Stimulated activated CD8-positive, alpha-beta memory T cell treated with anti-CD3 and anti-CD28 coated beads, Interleukin-7, amount 100 ng/mL, for 48 hours (primary cell): ENCODE measurements at regions not wholly inside any gene's neighbourhood (a gene's known extent, or its start where the extent isn't known, plus 50 kb on each side); places are given as distances from the start of the nearest gene placed in this dataset.
A peak's percentile ranks its signal among the peaks of the same experiment; 100 is the strongest.
"Not testable (repeated sequence)": the region's sequence is repeated elsewhere in the genome, so short reads cannot be mapped to it uniquely, and the experiment has no call there.

Source experiments
- DNase-seq, 2 donors: peaks; one replicate each; pipeline ENCODE4 v3.0.0-alpha.2; 2020; ENCODE audit warnings: low read depth in 1 of 2; ENCODE audit errors: extremely low read depth in 1 of 2

DNA sequence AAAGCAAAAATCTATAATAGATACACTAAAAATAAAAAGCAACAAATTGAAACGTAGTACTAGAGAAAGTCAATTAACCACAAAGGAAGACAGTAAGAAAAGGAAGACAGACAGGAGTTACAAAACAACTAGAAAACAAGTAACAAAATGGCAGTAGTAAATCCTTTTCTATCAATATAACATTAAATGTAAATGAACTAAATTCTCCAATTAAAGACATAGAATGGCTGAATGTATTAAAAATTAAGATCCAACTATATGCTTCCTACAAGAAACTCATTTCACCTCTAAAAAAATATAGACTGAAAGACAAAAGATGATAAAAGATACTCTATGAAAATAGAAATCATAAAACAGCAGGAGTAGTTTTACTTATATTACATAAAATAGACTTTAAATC lies 79.1 kb downstream of the CTH start:
- DNase-seq: no peak

DNA sequence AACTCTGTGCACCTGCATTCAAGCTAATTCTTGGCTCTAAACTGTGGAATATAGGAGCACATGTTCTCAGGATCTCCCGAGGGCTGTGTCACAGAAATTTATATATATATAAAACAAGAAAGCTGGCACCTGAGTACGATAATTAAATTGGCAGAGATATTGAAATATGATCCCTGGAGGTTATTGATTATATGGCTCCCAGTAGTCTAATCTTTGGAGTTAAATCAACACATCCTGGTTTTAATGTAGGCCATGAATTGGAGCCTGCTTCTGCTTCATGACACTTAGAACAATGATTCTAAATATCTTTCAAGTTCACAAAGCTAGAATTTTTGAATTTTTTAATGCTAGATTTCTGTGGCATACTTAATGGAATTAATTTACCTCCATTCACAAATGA lies 84.3 kb downstream of the CTH start:
- no peak for DNase-seq

DNA sequence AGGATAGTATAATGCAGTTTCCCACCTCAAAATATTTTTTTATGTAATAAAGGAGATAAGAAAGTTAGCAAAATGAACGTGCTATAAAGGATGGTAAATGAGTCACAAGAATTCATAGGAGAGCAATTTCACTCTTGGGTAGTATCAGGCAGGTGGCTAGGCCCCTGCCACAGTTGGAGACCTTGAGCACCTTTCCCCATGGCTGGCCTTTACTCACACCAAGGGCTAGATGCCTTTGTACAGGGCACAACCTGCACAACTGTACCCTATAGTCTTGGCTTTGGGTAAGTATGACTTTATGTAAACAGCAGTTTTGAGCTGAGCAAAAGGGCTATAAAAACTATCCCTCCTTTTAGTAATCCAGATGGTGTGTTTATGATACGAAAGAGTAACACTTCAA lies 85.1 kb downstream of the CTH start:
- no peak for DNase-seq

DNA sequence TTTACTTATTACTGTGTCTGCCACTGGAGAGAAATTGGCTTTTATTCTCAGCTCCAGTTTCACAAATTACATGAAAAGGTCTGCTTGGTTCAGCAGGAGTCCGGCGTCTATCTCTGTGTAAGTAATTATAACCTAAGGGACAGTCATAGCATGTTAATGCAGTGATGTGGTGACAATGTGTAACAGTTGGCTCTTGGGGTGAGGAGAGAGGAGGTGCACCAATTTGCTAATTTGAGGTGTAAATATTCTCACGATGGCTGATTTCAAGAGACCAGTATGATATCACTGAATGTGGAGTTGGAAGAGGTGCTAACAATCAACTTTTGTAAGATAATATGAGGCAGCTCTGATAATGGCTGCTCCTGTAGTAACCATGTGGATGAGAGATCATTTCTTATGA lies 86.1 kb downstream of the CTH start:
- no peak for DNase-seq

DNA sequence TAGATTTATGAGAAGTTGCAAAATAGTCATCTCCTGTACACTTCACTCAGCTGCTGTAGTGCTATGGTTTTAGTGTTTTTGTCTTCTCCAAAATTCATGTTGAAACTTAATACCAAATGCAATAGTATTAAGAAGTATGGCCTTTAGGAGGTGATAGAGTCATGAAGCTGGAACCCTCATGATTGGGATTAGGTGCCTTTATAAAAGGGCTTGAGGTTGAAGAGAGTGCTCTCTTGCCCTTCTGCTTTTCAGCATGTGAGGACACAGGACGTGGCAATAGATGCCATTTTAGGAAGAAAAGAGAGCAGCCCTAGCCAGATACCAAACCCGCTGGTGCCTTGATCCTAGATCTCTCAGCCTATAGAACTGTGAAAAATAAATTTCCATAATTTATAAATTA lies 87.6 kb downstream of the CTH start:
- DNase-seq: no peak

DNA sequence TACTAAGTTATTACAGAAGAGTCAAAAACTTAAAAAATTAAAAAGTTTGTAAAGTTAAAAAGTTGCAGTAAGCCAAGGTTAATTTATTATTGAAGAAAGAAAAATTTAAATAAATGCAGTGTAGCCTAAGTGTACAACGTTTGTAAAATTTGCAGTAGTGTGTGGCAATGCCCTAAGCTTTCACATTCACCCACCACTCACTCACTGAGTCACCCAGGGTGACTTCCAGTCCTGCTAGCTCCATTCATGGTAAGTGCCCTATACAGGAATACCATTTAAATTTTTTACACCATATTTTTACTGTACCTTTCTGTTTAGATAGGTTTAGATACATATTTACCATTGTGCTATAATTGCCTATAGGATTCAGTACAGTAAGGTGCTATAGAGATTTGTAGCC lies 88.6 kb downstream of the CTH start:
- no peak for DNase-seq

DNA sequence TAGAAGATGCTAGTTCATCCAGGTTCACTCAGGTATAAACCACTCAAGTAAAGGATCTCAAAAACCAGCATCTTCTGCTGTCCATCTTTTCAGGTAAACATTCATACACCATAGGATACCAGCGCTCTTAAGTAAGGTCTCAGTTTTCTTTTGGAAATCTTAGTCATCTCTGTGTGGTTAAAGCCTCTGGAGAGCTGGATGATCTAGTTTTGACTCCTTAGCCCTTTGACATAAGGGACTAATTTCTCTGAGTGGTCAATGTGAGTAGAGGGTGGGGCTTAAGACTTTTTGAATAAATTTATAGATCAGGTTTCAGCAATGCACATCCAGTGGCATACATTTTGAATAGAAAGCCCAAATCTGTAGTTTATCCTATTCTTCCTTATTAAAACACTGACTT lies 92.3 kb downstream of the CTH start:
- DNase-seq: no peak

DNA sequence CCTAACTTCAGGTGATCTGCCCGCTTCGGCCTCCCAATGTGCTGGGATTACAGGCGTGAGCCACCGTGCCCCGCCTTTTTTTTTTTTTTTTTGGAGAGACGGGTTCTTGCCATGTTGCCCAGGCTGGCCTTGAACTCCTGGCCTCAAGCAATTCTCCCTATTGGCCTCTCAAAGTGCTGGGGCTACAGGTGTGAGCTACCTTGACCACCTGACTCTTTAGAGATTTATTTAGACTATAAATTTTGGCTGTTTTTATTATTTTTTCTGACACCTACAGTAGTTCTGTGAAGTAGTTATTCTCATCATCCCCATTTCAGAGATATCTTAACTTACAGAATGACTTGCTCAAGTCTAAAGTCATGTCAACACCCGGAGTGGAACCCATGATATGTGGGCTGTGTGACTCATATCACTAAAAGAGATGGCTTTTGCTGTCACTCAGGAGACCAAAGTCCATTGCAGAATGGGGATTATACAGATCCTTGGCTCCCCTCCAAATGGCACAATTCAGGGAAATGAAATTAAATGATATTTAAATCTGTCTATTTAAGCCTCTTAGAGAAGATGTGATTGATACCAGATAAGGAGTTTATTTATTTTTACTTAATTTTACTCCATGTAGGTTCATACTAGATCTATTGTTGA lies 93.2 kb downstream of the CTH start:
- peak in 1 of 2 donors; percentile 17 for DNase-seq

DNA sequence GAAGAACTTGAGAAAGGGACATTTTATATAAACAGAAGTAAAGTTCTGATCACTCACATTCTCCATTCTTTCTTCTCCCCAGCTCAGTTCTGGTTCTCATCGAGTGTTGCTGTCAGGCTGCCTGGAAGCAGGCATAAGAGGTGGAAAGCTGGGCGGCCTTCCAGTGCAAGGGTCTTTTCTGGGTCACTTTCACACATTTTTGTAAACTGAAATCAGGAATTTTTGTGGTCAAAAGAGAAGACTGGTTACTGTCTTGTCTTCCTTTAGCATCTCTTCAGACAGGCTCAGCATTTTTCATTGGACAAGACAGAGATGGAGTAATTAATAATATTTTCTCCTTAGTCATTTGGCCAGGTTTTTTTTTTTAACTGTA lies 93.7 kb downstream of the CTH start:
- no peak for DNase-seq

DNA sequence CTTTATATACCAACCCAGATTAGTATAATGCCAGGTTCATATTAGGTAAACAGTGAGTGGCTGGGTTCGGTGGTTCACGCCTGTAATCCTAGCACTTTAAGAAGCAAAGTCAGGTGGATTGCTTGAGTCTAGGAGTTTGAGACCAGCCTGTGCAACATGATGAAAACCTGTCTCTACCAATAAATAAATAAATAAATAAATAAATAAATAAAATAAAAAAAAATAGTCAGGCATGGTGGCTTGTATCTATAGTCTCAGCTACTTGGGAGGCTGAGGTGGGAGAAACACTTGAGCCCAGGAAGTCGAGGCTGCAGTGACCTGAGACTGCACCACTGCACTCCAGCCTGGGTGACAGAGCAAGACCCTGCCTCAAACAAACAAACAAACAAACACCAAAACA lies 96.9 kb downstream of the CTH start:
- DNase-seq: not testable (repeated sequence)

DNA sequence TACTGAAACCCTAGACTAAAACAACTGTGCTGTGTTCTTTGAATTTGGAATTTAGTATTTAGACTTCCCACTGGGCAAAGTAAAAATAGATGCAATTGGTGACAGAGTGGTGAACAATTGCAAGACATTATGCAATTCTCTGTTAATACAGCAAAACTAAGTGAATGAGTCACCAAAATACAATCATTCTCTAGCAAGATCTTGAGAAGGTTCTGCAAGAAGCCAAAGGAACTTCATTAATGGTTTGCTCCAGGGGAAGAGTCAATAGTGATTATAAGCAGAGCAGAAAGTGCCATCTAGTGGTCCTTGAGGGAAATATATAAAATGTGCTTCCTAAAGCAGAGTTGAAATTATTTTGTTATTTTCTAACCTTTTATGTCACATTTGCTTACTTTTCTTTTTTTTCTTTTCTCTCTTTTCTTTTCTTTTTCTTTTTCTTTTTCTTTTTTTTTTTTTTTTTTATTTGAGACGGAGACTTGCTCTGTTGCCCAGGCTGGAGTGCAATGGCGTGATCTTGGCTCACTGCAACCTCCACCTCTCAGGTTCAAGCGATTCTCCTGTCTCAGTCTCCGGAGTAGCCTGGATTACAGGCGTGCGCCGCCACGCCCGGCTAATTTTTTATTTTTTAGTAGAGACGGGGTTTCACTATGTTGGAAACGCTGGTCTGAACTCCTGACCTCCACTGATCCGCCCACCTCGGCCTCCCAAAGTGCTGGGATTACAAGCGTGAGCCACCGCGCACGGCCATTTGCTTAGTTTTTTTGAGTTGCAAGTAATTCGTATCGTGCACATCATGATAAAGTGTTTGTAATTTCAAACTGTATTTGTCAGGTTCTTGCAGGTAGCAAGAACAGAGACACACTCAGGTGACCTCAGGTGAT lies 99.2 kb downstream of the CTH start:
- no peak for DNase-seq

DNA sequence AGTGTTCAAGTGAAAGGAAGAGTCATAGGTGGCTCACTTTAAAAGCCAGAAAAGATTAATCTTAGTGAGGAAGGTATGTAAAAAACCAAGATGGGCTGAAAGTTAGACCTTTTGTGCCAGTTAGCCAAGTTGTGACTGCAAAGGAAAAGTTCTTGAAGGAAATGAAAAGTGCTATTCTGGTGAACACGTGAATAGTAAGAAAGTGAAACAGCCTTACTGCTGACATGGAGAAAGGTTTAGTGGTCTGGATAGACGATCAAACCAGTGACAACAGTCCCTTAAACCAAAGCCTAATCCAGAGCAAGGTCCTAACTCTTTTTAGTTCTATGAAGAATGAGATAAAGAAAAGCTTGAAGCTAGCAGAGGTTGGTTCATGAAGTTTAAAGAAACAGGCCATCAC lies 106.4 kb downstream of the CTH start:
- DNase-seq: no peak

DNA sequence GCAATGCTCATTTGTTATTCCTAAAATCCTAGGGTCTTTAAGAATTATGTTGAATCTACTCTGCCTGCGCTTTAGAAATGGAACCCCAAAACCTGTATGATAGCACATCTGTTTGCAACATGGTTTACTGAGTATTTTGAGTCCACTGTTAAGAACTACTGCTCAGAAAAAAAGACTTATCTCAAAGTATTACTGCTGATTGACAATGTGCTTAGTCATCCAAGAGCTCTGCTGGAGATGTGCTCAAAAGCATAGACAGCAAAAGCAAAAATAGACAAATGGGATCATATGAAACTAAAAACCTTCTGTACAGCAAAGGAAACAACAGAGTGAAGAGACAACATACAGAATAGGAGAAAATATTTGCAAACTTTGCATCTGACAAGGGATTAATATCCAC lies 107.0 kb downstream of the CTH start:
- no peak for DNase-seq

DNA sequence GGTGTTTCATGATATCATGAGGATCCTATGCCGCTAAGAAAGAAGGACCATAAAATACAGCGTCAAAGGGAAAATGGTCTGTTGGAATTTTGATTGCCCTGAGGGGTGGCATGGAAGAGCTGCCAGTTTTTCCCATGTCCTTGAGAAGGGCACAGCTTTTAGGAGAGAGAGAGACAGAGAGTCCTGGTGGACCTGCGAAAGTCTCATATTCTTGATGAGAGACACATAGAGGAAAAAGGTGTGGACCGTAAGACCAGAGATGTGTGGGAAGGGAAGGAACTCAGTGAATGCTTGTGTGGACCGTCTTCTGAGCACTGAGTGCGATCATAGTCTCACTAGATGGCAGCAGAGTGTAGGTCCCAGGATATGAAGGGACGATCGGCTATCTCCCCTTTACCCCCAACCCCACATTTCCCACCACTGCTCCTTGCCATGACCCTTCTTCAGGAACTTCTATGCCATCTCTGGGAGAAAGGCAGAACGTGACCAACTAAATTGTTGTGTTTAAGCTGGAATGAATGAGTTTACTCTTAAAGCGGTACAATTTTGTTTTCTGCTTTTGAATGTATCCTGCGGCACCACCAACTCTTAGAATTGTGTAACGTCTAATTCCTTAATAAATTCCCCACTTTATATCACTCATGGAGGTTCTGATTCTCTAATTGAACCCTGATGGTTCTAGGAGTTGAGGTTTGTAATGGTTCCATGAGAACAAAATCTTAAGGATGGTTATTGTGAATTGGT lies 117.7 kb downstream of the CTH start:
- no peak for DNase-seq

DNA sequence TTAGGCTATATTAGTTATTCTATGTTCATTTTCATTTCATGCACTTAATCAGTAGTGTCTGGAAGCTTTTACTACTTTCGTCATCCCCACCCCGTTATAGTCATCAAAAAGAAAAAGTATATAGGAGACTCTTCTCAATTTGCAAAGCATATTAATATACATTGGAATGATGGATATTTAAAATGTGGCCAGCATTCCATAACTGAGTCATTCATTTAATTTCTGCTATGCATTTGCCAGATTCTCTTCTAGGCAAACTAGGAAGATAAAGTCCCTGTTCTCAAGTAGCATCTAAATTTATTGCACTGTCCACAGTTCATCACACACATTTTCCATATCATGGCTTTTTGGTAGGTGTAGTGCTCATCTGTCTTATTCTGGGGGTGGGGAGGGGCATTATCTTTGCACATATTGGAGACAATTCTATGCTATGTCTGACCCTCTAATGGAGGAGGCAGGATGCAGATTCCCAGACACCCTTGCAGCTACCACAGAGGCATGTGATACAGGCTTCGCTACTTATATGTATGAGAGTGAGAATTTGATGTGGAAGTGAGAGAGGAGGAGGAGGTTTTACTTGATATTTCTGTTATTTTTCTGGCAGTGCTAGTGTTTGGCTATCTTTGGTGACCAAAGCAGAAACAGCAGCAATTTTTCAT lies 125.8 kb downstream of the CTH start:
- DNase-seq: no peak

DNA sequence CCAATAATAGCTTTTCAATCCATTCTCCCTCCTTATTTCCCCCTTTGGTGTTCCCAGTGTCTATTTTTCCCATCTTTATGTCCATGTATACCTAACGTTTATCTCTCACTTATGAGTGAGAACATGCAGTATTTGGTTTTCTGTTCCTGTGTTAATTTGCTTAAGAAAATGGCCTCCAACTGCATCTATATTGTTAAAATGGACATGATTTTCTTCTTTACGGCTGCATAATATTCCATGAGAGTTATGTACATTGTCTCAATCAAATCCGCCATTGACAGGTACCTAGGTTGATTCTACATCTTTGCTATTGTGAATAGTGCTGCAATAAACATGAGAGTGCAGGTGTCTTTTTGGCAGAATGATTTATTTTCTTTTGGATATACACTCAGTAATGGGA lies 126.7 kb downstream of the CTH start:
- no peak for DNase-seq

DNA sequence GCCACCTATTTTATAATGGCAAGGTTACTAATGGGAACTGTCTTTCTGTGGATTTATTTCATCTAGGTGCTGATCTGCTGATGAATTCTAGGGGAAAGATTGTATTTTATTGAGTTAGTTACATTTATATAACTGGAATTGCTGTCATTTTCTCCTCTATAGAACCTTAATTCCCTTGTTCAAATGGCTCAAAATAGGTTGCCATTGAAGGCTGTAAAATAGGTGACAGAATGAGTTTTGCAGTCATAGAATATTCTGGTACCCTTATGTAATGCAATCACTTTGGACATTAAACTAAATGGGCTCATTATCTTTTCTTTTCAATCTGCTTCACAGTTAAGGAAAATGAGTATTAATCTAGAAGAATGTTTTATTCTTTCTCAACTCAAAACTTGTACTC lies 131.0 kb downstream of the CTH start:
- DNase-seq: no peak

DNA sequence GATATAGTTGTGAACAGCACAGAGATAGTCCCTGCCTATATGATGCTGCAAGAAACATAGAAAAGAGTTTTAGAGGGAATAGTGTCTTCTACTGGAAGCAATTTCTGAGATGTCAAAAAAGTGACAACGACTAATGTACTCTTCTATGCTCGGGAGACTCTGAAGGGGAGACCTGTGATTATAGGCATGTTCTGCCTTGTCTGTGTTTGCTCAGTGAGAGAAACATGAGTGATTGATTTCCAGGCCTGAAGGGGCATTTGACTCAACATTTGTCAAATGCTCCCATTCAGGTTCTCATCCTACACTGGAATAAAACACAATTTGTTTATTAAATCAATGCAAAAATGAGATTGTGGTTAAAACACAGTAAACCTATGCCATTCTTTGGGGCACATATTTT lies 131.8 kb downstream of the CTH start:
- no peak for DNase-seq

DNA sequence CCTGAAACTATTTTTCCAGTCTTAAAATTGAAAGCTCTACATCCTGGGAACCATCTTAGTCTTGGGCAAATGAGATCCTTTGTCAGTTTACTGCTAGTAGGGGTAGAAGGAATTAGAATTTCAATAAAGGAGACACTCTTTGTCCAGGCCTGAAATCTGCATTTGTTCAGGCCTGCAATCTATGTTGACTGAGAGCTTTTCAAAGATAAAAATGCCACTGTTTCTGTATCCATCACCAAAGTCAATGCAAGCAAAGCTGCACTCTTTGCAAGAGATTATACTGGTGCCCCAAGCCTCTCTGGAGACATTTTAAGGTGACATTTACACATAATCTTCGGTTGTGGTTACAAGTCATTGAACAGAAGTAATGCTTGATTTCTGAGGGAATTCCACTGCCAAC lies 135.7 kb downstream of the CTH start:
- DNase-seq: no peak

DNA sequence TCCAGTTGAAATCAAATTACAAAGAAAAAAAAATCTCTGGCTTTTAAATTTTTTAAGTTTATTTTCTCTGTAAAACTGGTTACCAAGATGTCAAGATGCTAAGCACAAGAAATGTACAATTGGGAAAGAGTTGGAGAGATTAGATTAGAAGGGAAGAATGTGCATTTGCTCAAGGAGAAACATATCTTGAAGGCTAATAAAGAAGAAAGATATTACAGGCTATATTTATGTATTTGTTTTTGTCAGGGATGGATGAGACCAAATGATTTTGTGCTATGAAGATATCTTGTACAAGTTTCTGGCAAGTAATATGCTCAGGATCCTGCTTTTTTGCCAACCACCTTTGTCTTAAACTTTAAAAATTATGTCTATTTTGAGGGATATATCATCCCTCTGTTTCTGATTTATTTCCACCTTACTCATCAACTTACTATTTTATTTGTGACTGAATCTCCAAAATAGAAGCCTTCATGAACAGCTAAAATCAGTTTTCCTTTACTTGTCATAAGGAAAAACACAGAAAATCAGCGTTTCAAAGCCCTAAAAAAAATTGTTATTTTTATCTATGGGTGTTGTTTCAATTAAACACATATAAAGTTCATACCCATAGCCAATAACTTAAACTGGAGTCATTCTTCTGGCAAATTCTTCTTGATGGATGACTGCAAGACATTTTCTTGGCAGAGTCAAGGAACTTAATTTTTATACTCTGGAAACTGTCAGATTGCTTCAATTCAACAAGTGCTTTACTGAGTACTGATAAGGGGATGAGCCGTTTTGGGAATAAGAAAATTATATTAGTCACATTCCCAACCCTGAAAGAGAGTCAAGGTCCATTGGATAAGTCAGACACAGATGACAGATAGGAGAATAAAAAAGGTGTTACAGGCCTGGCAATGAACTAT lies 141.8 kb downstream of the CTH start:
- no peak for DNase-seq
